SK-N-MC (cell line): ENCODE measurements at regions not wholly inside any gene's neighbourhood (a gene's known extent, or its start where the extent isn't known, plus 50 kb on each side); places are given as distances from the start of the nearest gene placed in this dataset.

Experiments
- EZH2 ChIP-seq: fragments of 200-600 bp; sonication (generic); IDR thresholded peaks from one replicate; pipeline ENCODE4 v1.6.1; 2017; ENCODE audit warnings: antibody characterized with exemption
- FOXP2 ChIP-seq: optimal IDR thresholded peaks from 2 replicates; pipeline ENCODE3; 2011; ENCODE audit warnings: mild to moderate bottlenecking, moderate library complexity; ENCODE audit not compliant: insufficient read depth; ENCODE audit errors: extremely low read length, control extremely low read depth
- POLR2AphosphoS5 ChIP-seq: IDR thresholded peaks from 2 replicates; pipeline ENCODE4 v1.6.1; 2012; ENCODE audit warnings: mild to moderate bottlenecking, low read depth, low read length, borderline replicate concordance

- TF ChIP-seq POLR2AphosphoS5 (no peak), EZH2 (no peak), FOXP2 (no peak)
Observed at GRCh38 chr10:101290881-101291280, 61.6 kb upstream of the LBX1 start.
